H1 (cell line): ENCODE measurements at regions not wholly inside any gene's neighbourhood (a gene's known extent, or its start where the extent isn't known, plus 50 kb on each side); places are given as distances from the start of the nearest gene placed in this dataset.

ENCODE experiments used
- CTCF ChIA-PET: fragments of 300-600 bp; sonication (Branson Sonifier 250); formaldehyde crosslinking; loops from one replicate; lab custom pipeline; 2021; ENCODE audit not compliant: partially characterized antibody; lab: Charles Lee
- POLR2A ChIA-PET: fragments of 300-600 bp; sonication (Branson Sonifier 250); formaldehyde crosslinking; loops from one replicate; lab custom pipeline; 2021; ENCODE audit warnings: inconsistent platforms; ENCODE audit not compliant: partially characterized antibody; lab: Charles Lee
- DNase-seq, 2 experiments: peaks; one replicate each; pipeline versions ENCODE4 v3.0.0 to v3.0.0-alpha.2; 2010 to 2022; ENCODE audit warnings: low spot score in 2 of 2, low read depth in 1 of 2, mixed read lengths in 1 of 2
- FAIRE-seq: peaks from 2 replicates; lab custom pipeline; 2011; peaks lifted over from hg19 to GRCh38; lab: Jason Lieb, UNC
- H2AFZ ChIP-seq: 2 replicates; pipeline ENCODE4 v1.8.1; 2012; ENCODE audit warnings: low read length, inconsistent platforms
- H2AK5ac ChIP-seq: 2 replicates; pipeline ENCODE4 v1.6.1; 2013; ENCODE audit warnings: low read depth, low read length
- H2BK120ac ChIP-seq: replicated peaks from 2 replicates; pipeline ENCODE3; 2013; ENCODE audit warnings: low read depth, low read length, inconsistent platforms
- H2BK12ac ChIP-seq: 2 replicates; pipeline ENCODE4 v1.6.1; 2013; ENCODE audit warnings: low read depth, low read length
- H2BK15ac ChIP-seq: 2 replicates; pipeline ENCODE4 v1.6.1; 2013; ENCODE audit warnings: low read length
- H2BK20ac ChIP-seq: 2 replicates; pipeline ENCODE4 v1.6.1; 2013; ENCODE audit warnings: low read length
- H2BK5ac ChIP-seq: 2 replicates; pipeline ENCODE4 v1.6.1; 2013; ENCODE audit warnings: low read depth, low read length
- H3K14ac ChIP-seq: 2 replicates; pipeline ENCODE4 v1.6.1; 2013; ENCODE audit warnings: inconsistent platforms; ENCODE audit not compliant: insufficient read length
- H3K18ac ChIP-seq: 2 replicates; pipeline ENCODE4 v1.6.1; 2013; ENCODE audit warnings: low read length; ENCODE audit errors: extremely low read depth
- H3K23ac ChIP-seq: 2 replicates; pipeline ENCODE4 v1.6.1; 2013; ENCODE audit warnings: inconsistent platforms; ENCODE audit not compliant: insufficient read length
- H3K23me2 ChIP-seq: 2 replicates; pipeline ENCODE4 v1.6.1; 2013; ENCODE audit warnings: low read depth, low read length
- H3K27ac ChIP-seq: 2 replicates; pipeline ENCODE4 v1.6.1; 2011; ENCODE audit warnings: low read depth, low read length, inconsistent platforms
- H3K27me3 ChIP-seq, 4 experiments: replicated peaks in 1 of 4; 1 replicate in 1 of 4; 2 replicates in 3 of 4; pipeline versions ENCODE4 v1.6.1 to v1.8.1; 2011 to 2013; ENCODE audit warnings: low read length in 3 of 4, mild to moderate bottlenecking in 3 of 4, inconsistent platforms in 2 of 4, mixed read lengths in 2 of 4, moderate library complexity in 1 of 4; ENCODE audit not compliant: control insufficient read depth in 3 of 4, insufficient read depth in 3 of 4; ENCODE audit errors: extremely low read depth in 1 of 4
- H3K36me3 ChIP-seq, 4 experiments: 2 replicates each; pipeline versions ENCODE4 v1.6.1 to v1.8.1; 2011 to 2013; ENCODE audit warnings: mild to moderate bottlenecking in 4 of 4, low read length in 3 of 4, moderate library complexity in 2 of 4, control low read depth in 1 of 4, inconsistent platforms in 1 of 4; ENCODE audit not compliant: insufficient read depth in 4 of 4, control insufficient read depth in 2 of 4
- H3K4ac ChIP-seq: replicated peaks from 2 replicates; pipeline ENCODE3; 2013; ENCODE audit warnings: low read length, low read depth, mixed read lengths, inconsistent platforms; ENCODE audit not compliant: insufficient read length
- H3K4me1 ChIP-seq, 4 experiments: replicated peaks in 1 of 4; 1 replicate in 1 of 4; 2 replicates in 3 of 4; pipeline versions ENCODE4 v1.6.1 to v1.8.1; 2011 to 2013; ENCODE audit warnings: low read length in 3 of 4, inconsistent platforms in 2 of 4, mixed read lengths in 1 of 4; ENCODE audit not compliant: insufficient read depth in 4 of 4, control insufficient read depth in 3 of 4
- H3K4me2 ChIP-seq, 2 experiments: 2 replicates each; pipeline versions ENCODE4 v1.6.1 to v1.8.1; 2011 to 2013; ENCODE audit warnings: low read depth in 2 of 2, low read length in 2 of 2, control low read depth in 1 of 2, inconsistent platforms in 1 of 2, mild to moderate bottlenecking in 1 of 2; ENCODE audit not compliant: insufficient read depth in 1 of 2
- H3K4me3 ChIP-seq, 4 experiments: fragments of 200-600, 300-600 bp in 1 of 4; sonication (generic), shearing (Covaris generic), sonication (Bioruptor Twin) in 1 of 4; 2 replicates each; pipeline versions ENCODE4 v1.5.1 to v1.8.1; 2011 to 2016; ENCODE audit warnings: low read length in 4 of 4, low read depth in 3 of 4, control low read depth in 2 of 4, inconsistent platforms in 2 of 4, mild to moderate bottlenecking in 2 of 4, mixed read lengths in 1 of 4, moderate library complexity in 1 of 4; ENCODE audit not compliant: insufficient read depth in 2 of 4; ENCODE audit errors: extremely low read depth in 1 of 4
- H3K56ac ChIP-seq: replicated peaks from 2 replicates; pipeline ENCODE3; 2013; ENCODE audit warnings: low read depth, mild to moderate bottlenecking, mixed read lengths, low read length, inconsistent platforms; ENCODE audit not compliant: insufficient read length
- H3K79me1 ChIP-seq: 2 replicates; pipeline ENCODE4 v1.6.1; 2013; ENCODE audit warnings: low read depth, low read length, control low read depth
- H3K79me2 ChIP-seq, 2 experiments: 2 replicates each; pipeline versions ENCODE4 v1.6.1 to v1.8.1; 2012 to 2013; ENCODE audit warnings: low read length in 2 of 2, mild to moderate bottlenecking in 2 of 2, inconsistent platforms in 1 of 2; ENCODE audit not compliant: insufficient read depth in 2 of 2, control insufficient read depth in 1 of 2
- H3K9ac ChIP-seq, 4 experiments: replicated peaks in 1 of 4; 1 replicate in 1 of 4; 2 replicates in 3 of 4; pipeline versions ENCODE4 v1.6.1 to v1.8.1; 2011 to 2013; ENCODE audit warnings: low read depth in 3 of 4, low read length in 3 of 4, control low read depth in 2 of 4, mild to moderate bottlenecking in 2 of 4, moderate library complexity in 2 of 4, inconsistent platforms in 1 of 4; ENCODE audit errors: extremely low read depth in 1 of 4
- H3K9me3 ChIP-seq, 2 experiments: 2 replicates each; pipeline versions ENCODE4 v1.6.1 to v1.8.1; 2012 to 2013; ENCODE audit warnings: mild to moderate bottlenecking in 2 of 2, moderate library complexity in 2 of 2, control low read depth in 1 of 2, inconsistent platforms in 1 of 2, low read depth in 1 of 2, low read length in 1 of 2, mixed read lengths in 1 of 2; ENCODE audit not compliant: insufficient read depth in 2 of 2
- H4K20me1 ChIP-seq, 2 experiments: replicated peaks in 1 of 2; 2 replicates each; pipeline versions ENCODE3 to v1.8.1; 2011 to 2013; ENCODE audit warnings: inconsistent platforms in 2 of 2, low read length in 2 of 2, mild to moderate bottlenecking in 1 of 2; ENCODE audit not compliant: insufficient read depth in 2 of 2, control insufficient read depth in 1 of 2
- H4K5ac ChIP-seq: 2 replicates; pipeline ENCODE4 v1.6.1; 2013; ENCODE audit warnings: low read length, low read depth, mixed read lengths, inconsistent platforms; ENCODE audit not compliant: insufficient read length
- H4K8ac ChIP-seq: 2 replicates; pipeline ENCODE4 v1.8.0; 2013; ENCODE audit warnings: mild to moderate bottlenecking, moderate library complexity, low read length, inconsistent platforms; ENCODE audit not compliant: insufficient read depth; ENCODE audit errors: extremely low read depth
- H4K91ac ChIP-seq: replicated peaks from 2 replicates; pipeline ENCODE3; 2013; ENCODE audit warnings: low read length, mixed read lengths, inconsistent platforms; ENCODE audit not compliant: insufficient read length
- CHD1 ChIP-seq: IDR thresholded peaks from 2 replicates; pipeline ENCODE4 v1.6.1; 2012; ENCODE audit warnings: low read depth, low read length, improper control_type of control experiment
- FOSL1 ChIP-seq: IDR thresholded peaks from 2 replicates; pipeline ENCODE4 v1.6.1; 2011; ENCODE audit warnings: mild to moderate bottlenecking, low read depth, low read length, moderate library complexity; ENCODE audit not compliant: insufficient read depth
- GABPA ChIP-seq: IDR thresholded peaks from 2 replicates; pipeline ENCODE4 v1.6.1; 2011; ENCODE audit warnings: mild to moderate bottlenecking, low read length, moderate library complexity, borderline replicate concordance; ENCODE audit not compliant: insufficient read depth
- HDAC6 ChIP-seq: IDR thresholded peaks from one replicate; pipeline ENCODE4 v1.7.1; 2012; ENCODE audit warnings: low read depth, mild to moderate bottlenecking, inconsistent platforms, low read length, moderate library complexity
- NANOG ChIP-seq: IDR thresholded peaks from 2 replicates; pipeline ENCODE4 v1.6.1; 2011; ENCODE audit warnings: low read length, low read depth, mild to moderate bottlenecking, inconsistent platforms; ENCODE audit not compliant: insufficient read depth, poor library complexity, severe bottlenecking
- RAD21 ChIP-seq, 2 experiments: IDR thresholded peaks in 1 of 2; conservative IDR thresholded peaks in 1 of 2; 2 replicates each; pipeline ENCODE4 v1.6.1; 2011; ENCODE audit warnings: low read depth in 2 of 2, low read length in 2 of 2, improper control_type of control experiment in 1 of 2, inconsistent platforms in 1 of 2, mild to moderate bottlenecking in 1 of 2, moderate library complexity in 1 of 2
- RNF2 ChIP-seq: fragments of 200-900, 300-1000 bp; sonication (generic); IDR thresholded peaks from 2 replicates; pipeline ENCODE4 v1.7.1; 2016; ENCODE audit warnings: borderline replicate concordance, low read depth, mild to moderate bottlenecking, antibody characterized with exemption, low read length; ENCODE audit not compliant: poor library complexity, severe bottlenecking; ENCODE audit errors: missing control alignments
- SP4 ChIP-seq: IDR thresholded peaks from 2 replicates; pipeline ENCODE4 v1.6.1; 2012; ENCODE audit warnings: low read length, inconsistent platforms
- TAF7 ChIP-seq: optimal IDR thresholded peaks from 2 replicates; pipeline ENCODE3; 2011; ENCODE audit warnings: low read depth, mild to moderate bottlenecking, inconsistent platforms, low read length, moderate library complexity, borderline replicate concordance
- TBP ChIP-seq: IDR thresholded peaks from 2 replicates; pipeline ENCODE4 v1.6.1; 2011; ENCODE audit warnings: low read depth, low read length, improper control_type of control experiment
- WGBS, 2 experiments: shearing (Covaris generic) in 1 of 2; methylation state at CpG; one replicate each; pipeline versions ENCODE4 v1.1.6 to v1.1.7; 2013 to 2015; ENCODE audit warnings: low lambda C conversion rate in 2 of 2, mixed read lengths in 2 of 2, inconsistent platforms in 1 of 2, low coverage in 1 of 2, missing lambda C conversion rate in 1 of 2; ENCODE audit not compliant: insufficient replicate concordance in 2 of 2, insufficient coverage in 1 of 2, insufficient read length in 1 of 2; ENCODE audit errors: extremely low coverage in 1 of 2, missing lambda C conversion rate in 1 of 2; 5-methylcytosine and 5-hydroxymethylcytosine counted together
- TF ChIP-seq, protein P1 (sequence below), 3 experiments: IDR thresholded peaks; 1 replicate in 2 of 3; 2 replicates in 1 of 3; pipeline versions ENCODE4 v1.5.1 to v1.6.1; 2011; ENCODE audit warnings: low read length in 3 of 3, mild to moderate bottlenecking in 3 of 3, inconsistent platforms in 2 of 3, low read depth in 1 of 3, moderate library complexity in 1 of 3; ENCODE audit not compliant: insufficient read depth in 1 of 3; ENCODE audit errors: control extremely low read depth in 1 of 3

DNA sequence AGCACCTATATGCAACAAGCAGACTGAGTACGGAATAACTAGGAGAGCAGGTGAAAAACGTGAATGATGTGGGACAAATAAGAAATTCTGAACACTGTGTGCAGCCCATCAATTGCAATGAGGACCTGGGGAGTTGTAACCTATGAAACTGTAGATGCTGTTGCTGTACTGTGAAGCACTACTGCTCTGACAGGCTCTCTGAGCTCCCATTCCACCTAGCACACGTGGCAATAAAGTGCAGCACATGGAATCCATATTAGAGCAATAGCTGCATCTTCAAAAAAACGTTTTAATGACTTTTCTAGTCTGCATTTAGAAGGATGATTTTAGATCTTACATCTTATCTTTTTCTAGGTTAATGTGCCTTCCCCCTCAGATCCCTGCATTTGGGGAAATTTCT, 748.7 kb upstream of the GOLIM4 start:
- H3K36me3 ChIP-seq, result no peaks in the 10 kb centered on the region; a peak in 1 of 8 replicates
- no peak for DNase-seq
- no peak overlapping the region for H3K4me2 ChIP-seq
- WGBS, 2 experiments, result 83% methylated on average over 4 of the region's 4 CpGs; no CpG with 5 or more reads in 1 of the 2 experiments
- no peak overlapping the region for H2BK5ac ChIP-seq
- H3K4me1 ChIP-seq, result peaks cover 0 to 14% (median 4%) of the 10 kb centered on the region in 4 experiments; a peak in 5 of 7 replicates
- no peak overlapping the region for H4K8ac ChIP-seq
- ChIA-PET POLR2A (no interaction called here), CTCF (no interaction called here)
- no peak for TF ChIP-seq HDAC6
- TF ChIP-seq NANOG, result no peak
- TF ChIP-seq TAF7, result no peak
- no peak for TF ChIP-seq RNF2
- no peak for TF ChIP-seq TBP
- no peak for TF ChIP-seq CHD1
- no peak for TF ChIP-seq FOSL1
- TF ChIP-seq SP4, result no peak
- TF ChIP-seq, protein P1, sequence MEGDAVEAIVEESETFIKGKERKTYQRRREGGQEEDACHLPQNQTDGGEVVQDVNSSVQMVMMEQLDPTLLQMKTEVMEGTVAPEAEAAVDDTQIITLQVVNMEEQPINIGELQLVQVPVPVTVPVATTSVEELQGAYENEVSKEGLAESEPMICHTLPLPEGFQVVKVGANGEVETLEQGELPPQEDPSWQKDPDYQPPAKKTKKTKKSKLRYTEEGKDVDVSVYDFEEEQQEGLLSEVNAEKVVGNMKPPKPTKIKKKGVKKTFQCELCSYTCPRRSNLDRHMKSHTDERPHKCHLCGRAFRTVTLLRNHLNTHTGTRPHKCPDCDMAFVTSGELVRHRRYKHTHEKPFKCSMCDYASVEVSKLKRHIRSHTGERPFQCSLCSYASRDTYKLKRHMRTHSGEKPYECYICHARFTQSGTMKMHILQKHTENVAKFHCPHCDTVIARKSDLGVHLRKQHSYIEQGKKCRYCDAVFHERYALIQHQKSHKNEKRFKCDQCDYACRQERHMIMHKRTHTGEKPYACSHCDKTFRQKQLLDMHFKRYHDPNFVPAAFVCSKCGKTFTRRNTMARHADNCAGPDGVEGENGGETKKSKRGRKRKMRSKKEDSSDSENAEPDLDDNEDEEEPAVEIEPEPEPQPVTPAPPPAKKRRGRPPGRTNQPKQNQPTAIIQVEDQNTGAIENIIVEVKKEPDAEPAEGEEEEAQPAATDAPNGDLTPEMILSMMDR (IDR thresholded peaks at IDR 0.05; ENCODE audit: control extremely low read depth in 1 of 3, insufficient read depth in 1 of 3, low read depth in 1 of 3, low read length in 3 of 3), result no peak
- no peak for TF ChIP-seq GABPA
- TF ChIP-seq RAD21 (IDR thresholded peaks at IDR 0.05 in 1 of 2, conservative IDR thresholded peaks at IDR 0.05 in 1 of 2; ENCODE audit: low read depth in 2 of 2, low read length in 2 of 2), result no peak
- H2BK20ac ChIP-seq, result peak overlapping the region; percentile 76; the same call in 1 of the 2 replicates
- no peak overlapping the region for H3K4me3 ChIP-seq
- no peak for FAIRE-seq
- H3K27ac ChIP-seq, result no peak overlapping the region
- peak overlapping the region; percentile 91 for H4K91ac ChIP-seq
- peaks cover 5% of the 10 kb centered on the region; the same call in 1 of the 2 replicates for H3K23me2 ChIP-seq
- no peaks in the 10 kb centered on the region for H4K20me1 ChIP-seq
- H2BK15ac ChIP-seq, result no peak overlapping the region; the same call in 1 of the 2 replicates
- no peaks in the 10 kb centered on the region for H3K79me1 ChIP-seq
- H3K56ac ChIP-seq, result no peak overlapping the region
- H3K23ac ChIP-seq, result no peak overlapping the region
- no peak overlapping the region for H3K14ac ChIP-seq
- H3K9ac ChIP-seq, result no peak overlapping the region
- H3K4ac ChIP-seq, result no peak overlapping the region
- H3K79me2 ChIP-seq, result no peaks in the 10 kb centered on the region
- peak overlapping the region; percentile 9 for H2BK120ac ChIP-seq
- H4K5ac ChIP-seq, result no peak overlapping the region
- no peaks in the 10 kb centered on the region for H3K27me3 ChIP-seq
- H2BK12ac ChIP-seq, result no peak overlapping the region; the same call in 1 of the 2 replicates
- H3K18ac ChIP-seq, result no peak overlapping the region
- no peak overlapping the region for H2AK5ac ChIP-seq
- H2AFZ ChIP-seq, result no peak overlapping the region
- H3K9me3 ChIP-seq, result no peaks in the 10 kb centered on the region; a peak in 1 of 4 replicates
